ENCODE measurements at regions not wholly inside any gene's neighbourhood (a gene's known extent, or its start where the extent isn't known, plus 50 kb on each side); places are given as distances from the start of the nearest gene placed in this dataset.

DNA sequence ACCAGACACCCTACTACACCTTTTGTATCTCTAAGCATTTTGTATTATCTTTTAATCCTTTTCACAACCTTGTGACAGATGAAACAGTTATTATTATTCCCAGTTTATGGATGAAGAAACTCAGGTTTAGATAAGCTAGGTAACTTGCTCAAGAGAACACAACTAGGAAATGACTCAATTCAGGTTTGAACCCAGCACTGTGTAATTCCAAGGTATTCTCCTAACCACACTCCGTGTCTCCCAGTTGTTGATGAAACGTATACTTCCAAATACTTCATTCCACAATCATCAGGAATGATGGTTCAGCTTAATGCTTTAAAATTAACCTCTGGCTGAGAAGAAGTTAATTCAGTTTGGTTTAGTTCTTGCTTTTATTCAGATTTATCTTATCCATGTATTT lies 51.7 kb upstream of the MRPS6 start:
- TF ChIP-seq CTCF (IDR thresholded peaks at IDR 0.05; ENCODE audit: poor library complexity, severe bottlenecking) (no peak), SMC3 (conservative IDR thresholded peaks at IDR 0.05; ENCODE audit: poor library complexity) (no peak)
- TF ChIP-seq, protein P1, sequence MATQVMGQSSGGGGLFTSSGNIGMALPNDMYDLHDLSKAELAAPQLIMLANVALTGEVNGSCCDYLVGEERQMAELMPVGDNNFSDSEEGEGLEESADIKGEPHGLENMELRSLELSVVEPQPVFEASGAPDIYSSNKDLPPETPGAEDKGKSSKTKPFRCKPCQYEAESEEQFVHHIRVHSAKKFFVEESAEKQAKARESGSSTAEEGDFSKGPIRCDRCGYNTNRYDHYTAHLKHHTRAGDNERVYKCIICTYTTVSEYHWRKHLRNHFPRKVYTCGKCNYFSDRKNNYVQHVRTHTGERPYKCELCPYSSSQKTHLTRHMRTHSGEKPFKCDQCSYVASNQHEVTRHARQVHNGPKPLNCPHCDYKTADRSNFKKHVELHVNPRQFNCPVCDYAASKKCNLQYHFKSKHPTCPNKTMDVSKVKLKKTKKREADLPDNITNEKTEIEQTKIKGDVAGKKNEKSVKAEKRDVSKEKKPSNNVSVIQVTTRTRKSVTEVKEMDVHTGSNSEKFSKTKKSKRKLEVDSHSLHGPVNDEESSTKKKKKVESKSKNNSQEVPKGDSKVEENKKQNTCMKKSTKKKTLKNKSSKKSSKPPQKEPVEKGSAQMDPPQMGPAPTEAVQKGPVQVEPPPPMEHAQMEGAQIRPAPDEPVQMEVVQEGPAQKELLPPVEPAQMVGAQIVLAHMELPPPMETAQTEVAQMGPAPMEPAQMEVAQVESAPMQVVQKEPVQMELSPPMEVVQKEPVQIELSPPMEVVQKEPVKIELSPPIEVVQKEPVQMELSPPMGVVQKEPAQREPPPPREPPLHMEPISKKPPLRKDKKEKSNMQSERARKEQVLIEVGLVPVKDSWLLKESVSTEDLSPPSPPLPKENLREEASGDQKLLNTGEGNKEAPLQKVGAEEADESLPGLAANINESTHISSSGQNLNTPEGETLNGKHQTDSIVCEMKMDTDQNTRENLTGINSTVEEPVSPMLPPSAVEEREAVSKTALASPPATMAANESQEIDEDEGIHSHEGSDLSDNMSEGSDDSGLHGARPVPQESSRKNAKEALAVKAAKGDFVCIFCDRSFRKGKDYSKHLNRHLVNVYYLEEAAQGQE (IDR thresholded peaks at IDR 0.05; ENCODE audit: borderline replicate concordance): no peak
